ENCODE measurements at regions not wholly inside any gene's neighbourhood (a gene's known extent, or its start where the extent isn't known, plus 50 kb on each side); places are given as distances from the start of the nearest gene placed in this dataset.

DNA sequence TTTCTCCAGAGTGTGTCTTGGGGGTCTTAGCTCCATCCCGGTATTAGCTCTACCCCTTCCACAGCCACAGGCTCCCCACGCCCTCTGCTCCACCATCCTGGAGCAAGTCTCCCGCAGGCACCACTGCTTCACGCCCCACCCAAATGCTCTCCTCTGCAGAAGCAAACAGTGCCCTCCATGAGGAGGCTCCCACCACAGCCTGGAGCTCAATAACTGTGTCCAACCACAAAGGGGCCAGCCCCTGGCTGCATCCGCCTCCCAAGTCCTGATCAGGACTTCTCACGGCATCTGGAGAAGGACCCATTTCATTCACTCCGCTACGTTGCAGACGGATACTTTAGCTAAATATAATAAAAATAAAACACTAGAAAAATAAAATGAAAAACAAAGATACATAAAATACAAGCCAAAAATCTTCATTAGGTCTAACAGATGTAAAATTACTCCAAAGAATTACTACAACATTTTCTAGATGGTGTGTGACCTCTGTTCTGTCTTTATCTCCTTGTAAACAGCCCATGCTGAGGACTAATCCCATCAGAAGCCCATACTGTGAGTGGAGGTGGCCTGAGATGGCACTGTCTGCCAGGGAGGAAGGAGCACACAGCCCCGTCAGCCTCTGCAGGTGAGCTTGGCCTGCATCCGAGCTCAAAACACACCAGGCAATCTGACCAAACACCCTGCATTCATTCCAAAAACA lies 210.8 kb upstream of the RAB6C start:
- no peak for DNase-seq

DNA sequence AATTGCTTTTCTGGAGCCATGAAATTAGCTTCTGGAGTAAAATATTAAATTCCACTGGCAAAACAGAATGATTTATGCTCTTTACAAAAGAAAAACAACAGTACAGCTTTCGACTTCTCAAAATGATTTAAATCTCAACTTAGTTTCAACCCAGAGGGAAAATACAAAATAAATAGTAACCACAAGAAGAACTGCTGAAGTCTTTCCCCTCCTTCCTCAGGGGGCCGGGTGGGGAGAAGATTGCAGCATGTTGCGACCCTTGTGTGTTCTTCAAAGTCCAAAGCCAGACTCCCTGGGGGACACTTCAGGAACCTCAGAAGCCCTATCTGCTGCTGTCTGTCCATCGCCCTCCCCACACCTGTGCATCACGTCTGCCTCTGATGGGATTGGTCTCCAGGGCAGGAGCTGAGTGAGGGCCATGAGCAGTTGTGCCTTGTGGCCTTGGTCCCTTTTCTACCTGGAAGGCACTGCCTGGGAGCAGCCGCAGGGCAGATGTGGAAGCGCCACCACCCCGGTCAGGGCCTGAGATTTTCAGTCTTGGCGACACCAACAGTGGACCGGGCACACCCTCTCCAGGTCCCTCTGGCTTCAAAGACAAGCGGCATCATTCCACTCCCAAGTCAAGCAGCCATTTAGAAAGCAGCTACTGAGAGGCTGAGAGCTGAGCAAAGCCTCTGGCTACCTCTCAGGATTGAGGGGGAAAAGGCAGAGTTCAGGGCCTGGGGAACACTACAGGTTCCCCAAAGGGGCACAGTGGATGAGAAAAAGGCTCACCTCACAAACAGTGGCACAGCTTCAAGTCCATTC lies 210.1 kb upstream of the RAB6C start:
- no peak for DNase-seq

DNA sequence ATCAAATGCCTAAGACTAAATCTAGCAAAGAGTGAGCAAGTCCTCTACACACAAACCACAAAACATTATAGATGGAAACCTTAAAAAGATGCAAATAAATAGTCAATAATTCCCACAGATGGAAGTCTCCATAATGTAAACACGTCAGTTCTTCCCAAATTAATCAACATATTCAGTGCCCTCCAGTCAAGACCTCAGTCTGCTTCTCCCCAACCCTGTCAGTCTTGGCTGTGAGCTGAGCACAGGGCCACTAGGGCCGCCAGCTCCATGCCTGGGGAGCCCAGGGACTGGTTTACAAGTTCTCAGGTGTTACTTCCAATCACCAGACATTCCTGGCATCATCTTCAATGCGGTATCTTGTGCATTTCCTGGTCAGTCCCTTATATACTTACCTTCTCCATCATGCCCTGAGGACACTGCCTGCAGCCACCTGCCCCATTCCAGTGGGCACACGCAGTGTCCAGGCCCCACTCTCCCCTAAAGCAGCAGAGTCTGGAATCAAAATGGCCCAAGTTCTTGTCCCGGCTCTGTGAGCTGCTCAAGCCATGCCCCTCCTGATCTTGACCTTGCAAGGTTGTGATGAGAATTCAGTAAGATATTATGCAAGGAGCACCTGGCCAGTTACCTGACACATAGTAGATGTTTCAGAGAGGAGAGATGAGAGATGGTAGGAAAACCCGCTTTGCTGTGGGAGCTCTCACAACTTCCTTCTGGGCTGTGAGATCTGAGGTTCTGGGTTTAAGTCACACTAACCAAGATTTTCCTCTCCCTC lies 207.9 kb upstream of the RAB6C start:
- DNase-seq = no peak

DNA sequence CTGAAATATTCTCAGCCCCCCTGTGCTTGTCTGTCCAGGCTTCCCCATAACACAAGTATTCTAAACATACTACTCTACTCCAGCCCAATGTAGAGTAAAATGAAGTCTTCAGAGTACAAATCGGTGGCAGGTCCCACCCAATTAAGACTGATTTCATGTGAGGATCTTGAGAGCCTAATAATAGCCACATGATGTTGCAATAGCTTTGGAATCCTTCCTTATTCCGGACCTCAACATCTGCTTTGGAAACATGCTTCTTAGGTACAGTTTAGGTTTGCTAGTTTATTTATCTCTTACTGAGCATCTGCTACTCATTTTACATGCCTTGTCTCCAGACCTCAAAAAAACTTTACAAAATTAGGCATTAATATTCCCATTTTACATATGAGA lies 207.3 kb upstream of the RAB6C start:
- DNase-seq = peak; percentile 6

DNA sequence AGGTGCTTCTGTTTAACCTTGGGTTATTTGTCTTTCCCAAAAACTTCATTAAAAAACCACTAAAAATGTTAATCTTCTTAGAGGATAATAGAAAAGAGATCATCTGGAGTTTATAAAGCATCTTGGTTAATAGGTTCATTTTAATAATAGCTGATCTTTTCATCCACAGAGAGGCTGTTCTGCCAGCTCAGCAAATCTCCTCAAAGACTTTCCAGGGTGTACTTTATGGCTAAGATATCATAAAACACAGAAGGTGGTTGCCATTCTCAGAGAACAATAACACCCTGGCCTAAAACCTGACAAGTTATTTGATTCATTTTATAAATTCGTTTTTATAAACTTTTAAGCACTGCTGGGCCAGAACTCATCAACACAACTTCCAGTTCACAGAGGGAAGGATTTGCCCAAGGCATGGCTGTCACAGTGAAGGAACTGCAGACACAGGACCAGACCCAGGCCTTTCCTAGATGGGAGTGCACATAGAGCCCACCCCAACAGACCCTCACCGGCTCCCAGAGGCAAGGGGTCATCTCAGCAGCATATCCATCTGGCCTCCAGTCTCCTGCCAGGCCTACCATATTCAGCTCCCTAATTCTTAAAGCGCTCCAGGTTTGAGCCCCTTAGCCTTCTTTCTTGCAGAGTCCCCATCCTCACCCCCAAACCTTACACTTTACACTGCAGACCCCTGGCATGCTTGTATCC lies 203.4 kb upstream of the RAB6C start:
- no peak for DNase-seq

DNA sequence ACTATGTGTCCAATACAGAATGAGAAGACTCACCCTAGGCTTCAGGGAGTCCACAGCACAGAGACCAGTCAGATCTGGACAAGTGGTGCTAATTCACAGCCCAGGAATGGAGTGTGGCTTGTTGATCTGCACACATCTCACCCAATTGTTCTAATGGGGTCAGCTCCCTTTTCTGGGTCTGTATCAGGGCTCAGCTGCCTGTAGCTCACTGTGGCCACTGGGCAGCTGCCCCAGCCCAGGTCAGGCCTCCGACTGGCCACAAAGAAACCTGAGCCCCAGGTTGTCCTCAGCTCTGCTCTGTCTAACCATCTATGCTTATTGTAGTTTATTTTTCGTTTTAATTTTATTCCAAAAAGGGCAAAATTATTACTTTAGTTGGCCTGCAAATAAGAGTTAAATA lies 202.3 kb upstream of the RAB6C start:
- no peak for DNase-seq

DNA sequence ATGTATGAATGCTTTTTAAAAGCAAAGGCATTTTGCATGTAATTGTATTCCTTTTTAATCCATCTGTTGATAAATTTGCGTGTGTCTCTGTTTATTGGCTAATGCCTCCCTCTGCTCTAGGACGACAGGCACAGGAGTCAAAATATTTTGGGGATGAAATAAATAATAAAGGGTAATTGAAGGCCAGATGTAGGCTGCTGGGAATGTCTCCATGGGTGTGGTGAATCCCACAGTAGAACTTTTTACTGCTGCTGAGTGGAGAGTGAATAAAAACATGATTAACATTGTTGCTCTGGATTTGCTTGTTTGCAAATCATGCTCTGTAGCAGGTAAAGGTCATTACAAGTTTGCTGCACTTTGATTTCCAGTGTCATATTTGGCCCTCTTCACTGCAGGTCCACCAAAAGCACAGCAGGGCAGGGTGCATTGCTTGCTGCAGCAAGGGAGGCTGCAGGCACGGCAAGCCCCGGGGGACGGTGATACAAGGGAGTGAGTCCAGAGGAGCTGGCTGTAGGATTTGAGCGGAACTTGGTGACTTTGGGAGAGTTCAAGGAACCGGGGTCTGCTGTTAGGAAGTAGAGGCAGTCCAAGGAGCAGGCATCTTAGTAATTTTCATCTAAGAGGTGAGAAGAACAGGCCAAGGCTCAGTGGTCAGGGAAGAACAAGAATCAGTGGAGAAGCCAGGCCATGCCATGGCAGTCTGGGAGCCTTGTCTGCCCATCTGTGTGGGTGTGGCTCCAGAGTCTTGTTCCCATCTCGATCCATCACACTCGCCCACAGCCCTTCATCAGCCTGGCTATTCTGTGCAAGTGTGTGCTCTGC lies 201.5 kb upstream of the RAB6C start:
- DNase-seq = peak; percentile 23

DNA sequence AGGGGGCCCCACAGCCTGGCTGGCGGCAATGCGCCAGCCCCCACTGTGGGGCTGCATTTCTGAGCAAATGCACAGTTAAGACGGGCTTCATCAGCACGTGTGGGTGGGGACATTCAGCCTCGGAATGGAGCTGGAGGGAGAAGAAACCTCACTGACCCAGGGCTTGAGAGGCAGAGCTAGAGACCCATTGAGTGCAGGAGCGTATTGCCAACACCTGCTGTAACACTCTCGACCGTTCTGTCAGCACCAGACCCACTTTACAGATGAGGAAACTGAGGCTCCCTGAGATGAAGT lies 200.9 kb upstream of the RAB6C start:
- DNase-seq = no peak

DNA sequence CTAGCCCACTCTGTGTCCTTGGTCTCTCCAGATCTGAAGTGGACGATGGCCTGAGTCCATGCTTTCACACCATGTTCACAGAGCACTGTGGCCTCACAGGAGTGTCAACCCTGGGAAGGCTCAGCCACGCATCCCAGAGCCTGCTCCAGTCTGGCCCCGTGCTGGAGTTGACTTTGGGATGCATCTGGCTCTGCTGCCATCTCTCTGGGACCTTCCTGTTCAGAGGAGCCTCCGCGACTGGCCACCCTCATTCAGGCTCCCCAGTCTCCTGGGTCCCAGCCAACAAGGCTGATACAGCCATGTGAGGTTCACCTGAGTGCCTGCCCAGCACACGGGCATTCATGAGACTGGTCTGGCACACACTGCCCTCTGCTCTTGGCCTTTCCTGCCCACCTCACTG lies 199.7 kb upstream of the RAB6C start:
- no peak for DNase-seq

DNA sequence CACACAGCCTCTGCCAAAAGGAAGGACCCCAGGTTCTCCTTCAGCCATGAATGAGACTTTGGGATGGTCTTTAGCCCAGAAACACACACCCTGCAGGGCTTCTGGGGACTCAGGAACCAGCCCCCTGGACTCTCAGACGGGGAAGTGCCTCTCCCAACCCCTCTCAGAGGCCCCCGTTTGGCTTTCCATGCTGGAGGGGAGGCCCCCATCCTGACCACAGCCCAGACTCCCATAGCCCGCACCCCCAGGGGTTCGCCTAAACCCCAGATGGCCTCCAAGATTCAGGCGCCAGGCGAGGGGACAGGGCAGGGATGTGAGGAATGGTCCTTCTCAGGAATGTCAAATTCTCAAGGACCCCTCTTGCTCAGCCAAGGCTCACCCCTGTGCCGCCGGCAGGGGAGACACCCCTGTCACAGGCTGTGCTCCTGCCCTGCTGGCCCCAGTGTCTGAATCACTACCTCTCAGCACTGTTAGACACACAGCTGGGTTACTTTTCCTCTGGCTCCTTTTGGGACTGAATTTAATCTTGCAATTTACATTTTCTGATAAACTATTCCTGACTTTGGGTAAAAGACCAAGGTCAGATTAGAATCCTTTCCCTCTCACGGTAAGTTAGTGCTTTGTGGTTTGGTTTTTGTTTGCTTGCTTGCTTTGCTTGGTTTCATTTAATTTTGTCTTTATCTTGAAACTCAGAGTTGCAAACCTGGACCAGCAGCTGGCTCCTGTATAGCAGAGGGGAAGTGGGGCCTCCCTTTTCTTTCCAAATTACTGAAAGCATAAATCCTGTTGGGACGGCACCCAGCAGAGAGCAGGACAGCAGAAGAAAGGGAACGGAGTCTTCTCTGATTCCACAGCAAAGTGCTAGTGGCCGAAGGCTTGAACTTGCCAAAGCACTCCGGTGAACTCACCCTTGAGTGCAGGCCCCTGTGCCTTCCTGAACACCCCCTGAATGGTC lies 198.9 kb upstream of the RAB6C start:
- no peak for DNase-seq

DNA sequence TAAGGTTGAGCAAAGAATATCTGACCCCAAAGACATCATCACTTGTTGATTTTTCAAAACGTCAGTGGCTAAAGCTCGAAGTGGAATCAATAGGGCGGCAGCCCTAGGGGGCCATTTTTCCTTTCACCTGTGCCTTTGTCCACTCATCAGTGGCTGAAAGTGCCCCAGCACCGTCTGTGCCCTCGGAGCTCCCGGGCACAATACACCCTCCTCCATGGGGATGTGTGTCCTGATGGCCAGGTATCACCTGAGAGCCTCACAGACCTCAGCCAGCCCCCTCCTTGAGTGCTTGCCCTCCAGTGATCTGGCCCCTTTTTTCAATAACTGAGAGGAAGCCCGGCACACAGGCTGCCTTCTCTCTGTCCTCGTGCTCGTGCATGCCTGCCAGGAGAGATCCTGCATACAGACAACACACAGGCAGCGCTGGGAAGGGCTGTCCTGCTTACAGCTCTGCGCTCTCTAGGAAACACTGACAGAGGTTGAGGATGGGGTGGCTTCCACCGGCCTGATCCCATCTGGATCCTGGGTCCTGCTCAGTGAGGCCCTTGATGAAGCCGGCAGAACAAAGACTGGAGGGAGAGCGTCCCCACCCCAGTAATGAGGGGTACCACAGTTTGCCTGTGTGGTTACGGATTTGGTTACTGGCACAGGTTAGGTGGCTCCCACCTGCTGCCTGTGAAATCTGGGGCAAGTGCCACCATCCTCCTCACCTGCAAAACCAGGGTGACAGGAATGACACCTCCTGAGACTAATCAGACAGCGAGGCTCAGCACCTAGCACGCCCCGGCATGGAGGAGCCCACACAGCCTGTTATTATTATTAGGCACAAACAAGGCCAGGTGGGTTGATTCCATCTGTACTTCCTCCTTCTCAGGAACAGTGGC lies 197.5 kb upstream of the RAB6C start:
- no peak for DNase-seq

DNA sequence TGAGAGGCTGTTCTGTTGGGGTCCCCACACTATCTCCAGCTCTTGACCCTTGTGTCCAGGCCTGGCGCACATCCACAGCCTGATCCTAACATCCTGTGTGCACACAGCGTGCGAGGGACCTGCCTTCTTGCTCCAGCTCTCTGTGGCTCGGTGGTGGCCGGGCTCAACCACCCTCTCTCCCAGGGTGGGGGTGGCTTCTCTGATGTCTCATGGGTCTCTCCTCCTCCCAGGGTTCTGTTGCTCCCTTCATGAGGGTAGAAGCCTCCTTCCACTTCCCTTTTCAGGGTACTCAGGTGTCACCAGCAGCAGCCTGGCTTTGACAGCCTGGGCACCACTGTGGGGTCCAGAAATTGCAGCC lies 196.9 kb upstream of the RAB6C start:
- no peak for DNase-seq

DNA sequence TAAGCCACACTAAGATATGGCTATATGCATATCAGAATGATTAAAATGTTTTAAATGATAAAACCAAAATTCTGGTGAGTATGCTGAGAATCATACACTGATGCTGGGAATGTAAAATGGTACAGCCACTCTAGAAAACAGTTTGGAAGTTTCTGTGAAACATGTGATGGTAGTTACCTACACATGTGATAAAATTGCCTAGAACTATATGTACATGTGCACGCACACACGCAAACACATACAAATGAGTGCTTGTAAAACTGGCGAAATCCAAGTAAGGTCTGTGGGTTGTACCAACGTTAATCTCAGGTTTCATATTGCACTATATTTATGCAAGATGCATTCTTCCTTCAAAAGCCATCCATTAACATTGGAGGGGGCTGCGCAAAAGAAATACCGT lies 195.0 kb upstream of the RAB6C start:
- DNase-seq = no peak

DNA sequence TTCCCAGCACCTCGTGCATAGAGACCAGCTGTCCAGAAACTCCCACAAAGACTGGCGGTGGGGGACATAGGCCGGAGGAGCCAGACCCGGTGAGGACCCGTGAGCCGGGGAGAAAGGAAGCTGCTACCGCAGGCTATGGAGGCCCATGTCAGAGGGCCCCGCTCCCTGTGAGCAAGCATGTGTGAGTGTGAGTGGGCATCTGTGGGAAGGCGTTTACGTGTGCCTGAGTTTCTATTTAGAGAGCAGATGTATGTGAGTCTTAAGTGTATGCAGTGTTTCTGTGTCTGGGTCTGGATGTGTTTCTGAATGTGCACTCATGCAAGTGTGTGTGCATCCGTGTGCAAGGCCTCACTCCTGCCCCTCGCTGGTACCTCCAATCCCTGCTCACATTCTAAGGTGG lies 187.8 kb upstream of the RAB6C start:
- DNase-seq = no peak

DNA sequence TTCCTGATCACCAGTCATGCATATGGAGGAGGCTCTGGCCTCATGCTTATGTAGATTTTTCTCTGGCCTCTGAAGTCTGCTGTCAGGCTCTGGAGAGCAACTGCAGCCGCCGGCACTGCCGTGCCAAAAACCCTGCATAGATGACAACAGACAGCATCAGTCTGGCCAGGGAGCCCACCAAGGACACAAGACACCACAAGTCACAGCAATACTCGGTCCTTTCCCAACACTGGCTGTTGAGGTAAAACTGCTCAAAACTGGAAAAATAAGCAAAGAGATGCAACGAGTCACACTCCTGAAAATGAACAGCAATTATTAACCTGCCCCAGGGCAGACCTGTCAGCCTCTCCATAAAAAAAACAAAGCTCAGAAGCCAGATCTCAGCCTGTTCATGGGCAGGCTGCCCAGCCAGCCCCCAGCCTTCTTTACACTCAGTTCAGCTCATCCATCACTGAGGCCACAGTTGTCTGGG lies 186.0 kb upstream of the RAB6C start:
- DNase-seq = no peak

DNA sequence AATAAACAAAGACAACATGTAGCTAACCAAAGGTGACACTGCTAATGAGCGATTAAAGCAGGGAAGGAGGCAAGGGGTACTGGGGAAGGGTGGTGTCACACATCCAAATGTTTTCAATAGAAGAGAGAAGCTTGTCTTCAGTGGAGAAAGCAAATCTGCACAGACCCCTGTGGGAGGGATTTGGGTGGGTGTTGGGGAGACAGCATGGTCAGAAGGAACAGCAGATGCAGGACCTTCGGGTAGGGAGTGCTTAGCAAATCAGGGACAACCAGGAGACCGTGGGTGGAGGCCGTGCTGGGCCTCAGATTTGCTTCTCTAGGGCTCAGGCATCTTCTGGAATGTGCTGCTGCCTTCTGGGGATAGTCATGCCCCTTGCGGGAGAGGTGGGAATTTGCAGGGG lies 185.3 kb upstream of the RAB6C start:
- no peak for DNase-seq

DNA sequence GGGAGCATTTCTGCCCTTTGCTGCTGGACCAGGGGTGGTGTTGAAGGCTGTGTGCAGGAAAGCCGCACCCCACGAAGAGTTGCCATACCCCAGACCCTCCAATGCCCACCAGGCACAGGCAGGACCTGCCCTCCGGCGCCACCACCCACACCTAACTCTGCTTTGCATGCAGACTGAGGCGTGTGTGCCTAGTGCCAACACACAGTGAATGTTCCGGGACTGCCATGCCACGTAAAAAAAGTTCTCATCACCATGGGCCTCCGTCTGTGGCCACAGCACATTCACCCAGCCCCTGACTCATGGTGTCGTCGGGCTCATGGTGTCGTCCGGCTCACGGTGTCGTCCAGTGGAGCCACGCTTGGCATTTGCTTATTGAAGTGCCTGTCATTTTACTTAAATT lies 184.9 kb upstream of the RAB6C start:
- DNase-seq = no peak

DNA sequence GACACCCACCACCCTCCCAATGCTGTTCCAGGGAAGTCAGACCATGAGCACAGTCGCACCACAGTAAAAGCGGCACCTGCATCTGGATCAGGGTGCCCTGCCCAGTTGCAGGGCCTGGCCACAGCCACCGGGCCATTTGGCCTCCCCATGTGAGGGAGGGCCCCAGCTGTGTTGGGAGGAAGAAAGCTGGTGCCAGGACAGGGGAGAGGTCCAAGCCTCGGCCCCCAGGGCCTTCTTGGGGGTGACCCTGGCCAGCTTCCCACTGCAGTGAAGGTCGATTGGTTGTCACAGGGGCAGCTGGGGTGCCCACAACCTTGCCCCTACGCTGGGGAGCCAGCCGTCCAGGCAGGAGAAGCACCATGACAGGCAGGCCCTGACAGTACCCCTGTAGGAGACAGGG lies 183.2 kb upstream of the RAB6C start:
- no peak for DNase-seq

DNA sequence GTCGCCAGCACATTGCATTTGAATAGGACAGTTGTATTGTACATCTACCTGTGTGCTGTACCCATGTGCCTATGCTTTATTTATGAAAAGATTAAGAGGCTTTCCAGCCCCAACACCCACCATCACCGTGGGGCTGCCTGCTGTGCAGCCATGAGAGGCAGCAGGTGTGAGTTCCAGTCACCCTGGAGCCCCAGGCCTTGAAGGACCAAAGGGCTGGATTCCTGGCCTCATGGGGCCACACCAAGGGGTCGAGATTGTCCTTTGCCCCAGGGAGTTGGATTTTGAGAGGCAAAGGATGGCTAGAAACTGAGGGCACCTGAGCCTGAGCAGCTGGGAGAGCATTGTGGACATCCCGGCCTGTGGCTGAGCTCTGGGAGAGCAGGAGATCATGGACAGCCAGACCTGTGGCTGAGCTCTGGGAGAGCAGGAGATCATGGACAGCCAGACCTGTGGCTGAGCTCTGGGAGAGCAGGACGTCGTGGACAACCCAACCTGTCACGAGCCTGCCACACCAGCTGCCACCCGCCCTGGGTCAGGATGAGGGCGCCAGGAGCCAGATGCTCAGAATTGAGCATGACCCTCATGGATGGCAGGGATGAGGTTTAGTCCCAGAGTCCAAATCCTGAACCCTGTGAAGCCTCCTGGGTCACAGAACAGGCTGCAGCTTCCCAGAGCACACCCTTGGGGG lies 182.5 kb upstream of the RAB6C start:
- no peak for DNase-seq
